SK-N-SH (cell line): ENCODE measurements at regions not wholly inside any gene's neighbourhood (a gene's known extent, or its start where the extent isn't known, plus 50 kb on each side); places are given as distances from the start of the nearest gene placed in this dataset.

Experiments used
- EP300 ChIP-seq, 2 experiments: IDR thresholded peaks; 2 replicates each; pipeline versions ENCODE4 v1.4.0 to v1.6.1; 2012; ENCODE audit warnings: borderline replicate concordance in 1 of 2, low read depth in 1 of 2, low read length in 1 of 2
- FOSL2 ChIP-seq: IDR thresholded peaks from 2 replicates; pipeline ENCODE4 v1.4.0; 2012; ENCODE audit warnings: low read depth, mild to moderate bottlenecking, moderate library complexity, borderline replicate concordance
- GABPA ChIP-seq: IDR thresholded peaks from 2 replicates; pipeline ENCODE4 v1.4.0; 2012; ENCODE audit warnings: low read depth, mild to moderate bottlenecking
- MXI1 ChIP-seq: IDR thresholded peaks from 2 replicates; pipeline ENCODE4 v1.6.1; 2012; ENCODE audit warnings: mild to moderate bottlenecking, low read depth, low read length, improper control_type of control experiment
- NFIC ChIP-seq: IDR thresholded peaks from 2 replicates; pipeline ENCODE4 v1.4.0; 2012; ENCODE audit warnings: borderline replicate concordance
- POLR2AphosphoS5 ChIP-seq: IDR thresholded peaks from 2 replicates; pipeline ENCODE4 v1.6.1; 2012; ENCODE audit warnings: low read depth, low read length
- RFX5 ChIP-seq: IDR thresholded peaks from 2 replicates; pipeline ENCODE4 v1.6.1; 2012; ENCODE audit warnings: mild to moderate bottlenecking, improper control_type of control experiment, low read length
- SIN3A ChIP-seq: IDR thresholded peaks from 2 replicates; pipeline ENCODE4 v1.6.1; 2012; ENCODE audit warnings: low read depth, mild to moderate bottlenecking, low read length, moderate library complexity, borderline replicate concordance
- SMC3 ChIP-seq: IDR thresholded peaks from 2 replicates; pipeline ENCODE4 v1.6.1; 2012; ENCODE audit warnings: low read depth, low read length, improper control_type of control experiment
- USF2 ChIP-seq: fragments of 150-350 bp; IDR thresholded peaks from 2 replicates; pipeline ENCODE4 v1.6.1; 2017; ENCODE audit warnings: antibody characterized with exemption, low read length, low read depth, borderline replicate concordance
- YY1 ChIP-seq: IDR thresholded peaks from 2 replicates; pipeline ENCODE4 v1.4.0; 2012; ENCODE audit warnings: low read depth, mild to moderate bottlenecking
- TF ChIP-seq, protein P1 (sequence below): fragments of 200-600 bp; sonication (generic); IDR thresholded peaks from 2 replicates; pipeline ENCODE4 v1.6.1; 2017; ENCODE audit warnings: antibody characterized with exemption, mild to moderate bottlenecking, moderate library complexity
- TF ChIP-seq, protein P2 (sequence below): IDR thresholded peaks from 2 replicates; pipeline ENCODE4 v1.6.1; 2012; ENCODE audit warnings: mild to moderate bottlenecking, low read depth, low read length, moderate library complexity

GRCh38 chr2:146270618-146271017, 1574.2 kb upstream of the ACVR2A start:
- no peak for TF ChIP-seq YY1
- TF ChIP-seq, protein P1, sequence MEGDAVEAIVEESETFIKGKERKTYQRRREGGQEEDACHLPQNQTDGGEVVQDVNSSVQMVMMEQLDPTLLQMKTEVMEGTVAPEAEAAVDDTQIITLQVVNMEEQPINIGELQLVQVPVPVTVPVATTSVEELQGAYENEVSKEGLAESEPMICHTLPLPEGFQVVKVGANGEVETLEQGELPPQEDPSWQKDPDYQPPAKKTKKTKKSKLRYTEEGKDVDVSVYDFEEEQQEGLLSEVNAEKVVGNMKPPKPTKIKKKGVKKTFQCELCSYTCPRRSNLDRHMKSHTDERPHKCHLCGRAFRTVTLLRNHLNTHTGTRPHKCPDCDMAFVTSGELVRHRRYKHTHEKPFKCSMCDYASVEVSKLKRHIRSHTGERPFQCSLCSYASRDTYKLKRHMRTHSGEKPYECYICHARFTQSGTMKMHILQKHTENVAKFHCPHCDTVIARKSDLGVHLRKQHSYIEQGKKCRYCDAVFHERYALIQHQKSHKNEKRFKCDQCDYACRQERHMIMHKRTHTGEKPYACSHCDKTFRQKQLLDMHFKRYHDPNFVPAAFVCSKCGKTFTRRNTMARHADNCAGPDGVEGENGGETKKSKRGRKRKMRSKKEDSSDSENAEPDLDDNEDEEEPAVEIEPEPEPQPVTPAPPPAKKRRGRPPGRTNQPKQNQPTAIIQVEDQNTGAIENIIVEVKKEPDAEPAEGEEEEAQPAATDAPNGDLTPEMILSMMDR = no peak
- TF ChIP-seq GABPA = no peak
- TF ChIP-seq MXI1 = no peak
- no peak for TF ChIP-seq EP300 (IDR thresholded peaks at IDR 0.05; ENCODE audit: borderline replicate concordance in 1 of 2, low read depth in 1 of 2, low read length in 1 of 2)
- TF ChIP-seq SMC3 = no peak
- TF ChIP-seq RFX5 = no peak
- TF ChIP-seq NFIC = no peak
- no peak; the same call in 1 of the 2 replicates for TF ChIP-seq FOSL2
- TF ChIP-seq, protein P2, sequence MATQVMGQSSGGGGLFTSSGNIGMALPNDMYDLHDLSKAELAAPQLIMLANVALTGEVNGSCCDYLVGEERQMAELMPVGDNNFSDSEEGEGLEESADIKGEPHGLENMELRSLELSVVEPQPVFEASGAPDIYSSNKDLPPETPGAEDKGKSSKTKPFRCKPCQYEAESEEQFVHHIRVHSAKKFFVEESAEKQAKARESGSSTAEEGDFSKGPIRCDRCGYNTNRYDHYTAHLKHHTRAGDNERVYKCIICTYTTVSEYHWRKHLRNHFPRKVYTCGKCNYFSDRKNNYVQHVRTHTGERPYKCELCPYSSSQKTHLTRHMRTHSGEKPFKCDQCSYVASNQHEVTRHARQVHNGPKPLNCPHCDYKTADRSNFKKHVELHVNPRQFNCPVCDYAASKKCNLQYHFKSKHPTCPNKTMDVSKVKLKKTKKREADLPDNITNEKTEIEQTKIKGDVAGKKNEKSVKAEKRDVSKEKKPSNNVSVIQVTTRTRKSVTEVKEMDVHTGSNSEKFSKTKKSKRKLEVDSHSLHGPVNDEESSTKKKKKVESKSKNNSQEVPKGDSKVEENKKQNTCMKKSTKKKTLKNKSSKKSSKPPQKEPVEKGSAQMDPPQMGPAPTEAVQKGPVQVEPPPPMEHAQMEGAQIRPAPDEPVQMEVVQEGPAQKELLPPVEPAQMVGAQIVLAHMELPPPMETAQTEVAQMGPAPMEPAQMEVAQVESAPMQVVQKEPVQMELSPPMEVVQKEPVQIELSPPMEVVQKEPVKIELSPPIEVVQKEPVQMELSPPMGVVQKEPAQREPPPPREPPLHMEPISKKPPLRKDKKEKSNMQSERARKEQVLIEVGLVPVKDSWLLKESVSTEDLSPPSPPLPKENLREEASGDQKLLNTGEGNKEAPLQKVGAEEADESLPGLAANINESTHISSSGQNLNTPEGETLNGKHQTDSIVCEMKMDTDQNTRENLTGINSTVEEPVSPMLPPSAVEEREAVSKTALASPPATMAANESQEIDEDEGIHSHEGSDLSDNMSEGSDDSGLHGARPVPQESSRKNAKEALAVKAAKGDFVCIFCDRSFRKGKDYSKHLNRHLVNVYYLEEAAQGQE = no peak
- no peak for TF ChIP-seq SIN3A
- TF ChIP-seq USF2 = no peak
- TF ChIP-seq POLR2AphosphoS5 = no peak
